Dermis blood vessel endothelial cell (primary cell): ENCODE measurements at regions not wholly inside any gene's neighbourhood (a gene's known extent, or its start where the extent isn't known, plus 50 kb on each side); places are given as distances from the start of the nearest gene placed in this dataset.
"Not testable (repeated sequence)": the region's sequence is repeated elsewhere in the genome, so short reads cannot be mapped to it uniquely, and the experiment has no call there.

Experiments
- DNase-seq: peaks from one replicate; pipeline ENCODE4 v3.0.0; 2010

- DNase-seq = no peak
Measured at GRCh38 chr3:18527691-18528090, 102.6 kb upstream of the SATB1 start.

- DNase-seq = no peak
Measured at GRCh38 chr3:18526667-18527066, 101.5 kb upstream of the SATB1 start.

- not testable (repeated sequence) for DNase-seq
Measured at GRCh38 chr3:18516170-18516569, 91.0 kb upstream of the SATB1 start.

GRCh38 chr3:18513091-18513490, 88.0 kb upstream of the SATB1 start:
- no peak for DNase-seq

- no peak for DNase-seq
Measured at GRCh38 chr3:18512007-18512406, 86.9 kb upstream of the SATB1 start.

- DNase-seq = no peak
Measured at GRCh38 chr3:18510947-18511346, 85.8 kb upstream of the SATB1 start.

GRCh38 chr3:18507333-18507732, 82.2 kb upstream of the SATB1 start:
- DNase-seq = no peak

GRCh38 chr3:18505056-18505455, 79.9 kb upstream of the SATB1 start:
- no peak for DNase-seq

GRCh38 chr3:18501679-18502343, 76.7 kb upstream of the SATB1 start:
- DNase-seq = no peak

- DNase-seq = no peak
Measured at GRCh38 chr3:18500322-18500721, 75.2 kb upstream of the SATB1 start.

- no peak for DNase-seq
Measured at GRCh38 chr3:18499301-18499700, 74.2 kb upstream of the SATB1 start.

GRCh38 chr3:18494251-18494650, 69.1 kb upstream of the SATB1 start:
- DNase-seq = no peak

GRCh38 chr3:18489939-18490338, 64.8 kb upstream of the SATB1 start:
- DNase-seq = no peak

GRCh38 chr3:18483226-18483625, 58.1 kb upstream of the SATB1 start:
- no peak for DNase-seq

GRCh38 chr3:18481946-18482548, 56.9 kb upstream of the SATB1 start:
- DNase-seq = no peak

- DNase-seq = no peak
Measured at GRCh38 chr3:18477620-18478019, 52.5 kb upstream of the SATB1 start.
